ENCODE measurements at regions not wholly inside any gene's neighbourhood (a gene's known extent, or its start where the extent isn't known, plus 50 kb on each side); places are given as distances from the start of the nearest gene placed in this dataset.
"Not testable (repeated sequence)": the region's sequence is repeated elsewhere in the genome, so short reads cannot be mapped to it uniquely, and the experiment has no call there.

GRCh38 chr6:134577998-134578397, 260.1 kb upstream of the SGK1 start:
- Histone ChIP-seq H3K79me2 (no peaks in the 10 kb centered on the region), H3K9me3 (ENCODE audit: control insufficient read depth, low read length) (no peaks in the 10 kb centered on the region), H2AFZ (no peak overlapping the region), H3K4me3 (ENCODE audit: low read depth, low read length) (no peak overlapping the region), H3K4me1 (peaks cover 2% of the 10 kb centered on the region), H3K36me3 (ENCODE audit: control insufficient read depth, insufficient read depth, low read length) (no peaks in the 10 kb centered on the region), H3K4me2 (ENCODE audit: low read length) (no peak overlapping the region), H3K9ac (no peak overlapping the region), H3K27ac (no peak overlapping the region), H3K27me3 (ENCODE audit: control insufficient read depth, insufficient read depth, low read length) (no peaks in the 10 kb centered on the region)
- TF ChIP-seq, protein P1, sequence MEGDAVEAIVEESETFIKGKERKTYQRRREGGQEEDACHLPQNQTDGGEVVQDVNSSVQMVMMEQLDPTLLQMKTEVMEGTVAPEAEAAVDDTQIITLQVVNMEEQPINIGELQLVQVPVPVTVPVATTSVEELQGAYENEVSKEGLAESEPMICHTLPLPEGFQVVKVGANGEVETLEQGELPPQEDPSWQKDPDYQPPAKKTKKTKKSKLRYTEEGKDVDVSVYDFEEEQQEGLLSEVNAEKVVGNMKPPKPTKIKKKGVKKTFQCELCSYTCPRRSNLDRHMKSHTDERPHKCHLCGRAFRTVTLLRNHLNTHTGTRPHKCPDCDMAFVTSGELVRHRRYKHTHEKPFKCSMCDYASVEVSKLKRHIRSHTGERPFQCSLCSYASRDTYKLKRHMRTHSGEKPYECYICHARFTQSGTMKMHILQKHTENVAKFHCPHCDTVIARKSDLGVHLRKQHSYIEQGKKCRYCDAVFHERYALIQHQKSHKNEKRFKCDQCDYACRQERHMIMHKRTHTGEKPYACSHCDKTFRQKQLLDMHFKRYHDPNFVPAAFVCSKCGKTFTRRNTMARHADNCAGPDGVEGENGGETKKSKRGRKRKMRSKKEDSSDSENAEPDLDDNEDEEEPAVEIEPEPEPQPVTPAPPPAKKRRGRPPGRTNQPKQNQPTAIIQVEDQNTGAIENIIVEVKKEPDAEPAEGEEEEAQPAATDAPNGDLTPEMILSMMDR (IDR thresholded peaks at IDR 0.05): no peak

DNA sequence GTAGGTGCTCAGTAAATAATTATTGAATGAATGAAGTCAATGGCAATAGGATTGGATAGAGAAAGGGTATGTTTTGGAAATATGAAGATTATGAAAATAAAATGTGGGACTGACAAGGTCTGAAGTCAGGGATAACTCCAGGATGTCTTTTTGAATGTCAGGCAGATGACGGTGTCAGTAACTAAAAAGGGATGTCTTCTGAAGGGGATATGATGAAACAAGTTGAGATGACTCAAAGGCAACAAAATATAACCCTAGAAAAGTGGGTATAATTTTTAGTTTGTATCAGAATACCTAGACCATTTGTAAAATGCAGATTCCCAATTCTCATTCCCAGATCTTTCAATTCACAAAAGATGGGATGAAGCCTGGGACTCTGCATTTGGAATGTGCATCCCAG, 257.3 kb upstream of the SGK1 start:
- Histone ChIP-seq H3K4me3 (ENCODE audit: low read depth, low read length) (no peak overlapping the region), H3K27ac (no peak overlapping the region), H3K36me3 (ENCODE audit: control insufficient read depth, insufficient read depth, low read length) (no peaks in the 10 kb centered on the region), H3K9me3 (ENCODE audit: control insufficient read depth, low read length) (no peaks in the 10 kb centered on the region), H3K4me1 (no peaks in the 10 kb centered on the region), H3K27me3 (ENCODE audit: control insufficient read depth, insufficient read depth, low read length) (no peaks in the 10 kb centered on the region), H3K9ac (no peak overlapping the region), H3K79me2 (no peaks in the 10 kb centered on the region), H3K4me2 (ENCODE audit: low read length) (no peak overlapping the region), H2AFZ (no peak overlapping the region)
- TF ChIP-seq, protein P1 (IDR thresholded peaks at IDR 0.05): no peak

DNA sequence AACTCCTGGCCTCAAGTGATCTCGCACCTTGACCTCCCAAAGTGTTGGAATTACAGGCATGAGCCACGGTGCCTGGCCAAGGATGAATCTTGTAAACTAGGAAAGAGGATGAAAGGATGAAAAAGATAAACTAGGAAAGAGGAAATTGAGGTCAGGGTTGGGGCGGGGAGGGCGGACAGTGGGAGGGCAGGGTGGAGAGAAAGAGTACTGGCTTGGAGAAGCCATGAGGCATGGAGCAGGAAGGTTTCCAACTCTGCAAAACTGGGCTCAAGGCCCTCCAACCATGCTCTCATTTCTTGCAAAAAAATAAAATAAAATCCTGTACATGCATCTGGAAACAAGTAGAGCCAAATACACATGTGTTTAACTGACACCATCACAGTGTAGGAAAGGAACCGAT, 256.6 kb upstream of the SGK1 start:
- no peaks in the 10 kb centered on the region for H3K4me1 ChIP-seq

DNA sequence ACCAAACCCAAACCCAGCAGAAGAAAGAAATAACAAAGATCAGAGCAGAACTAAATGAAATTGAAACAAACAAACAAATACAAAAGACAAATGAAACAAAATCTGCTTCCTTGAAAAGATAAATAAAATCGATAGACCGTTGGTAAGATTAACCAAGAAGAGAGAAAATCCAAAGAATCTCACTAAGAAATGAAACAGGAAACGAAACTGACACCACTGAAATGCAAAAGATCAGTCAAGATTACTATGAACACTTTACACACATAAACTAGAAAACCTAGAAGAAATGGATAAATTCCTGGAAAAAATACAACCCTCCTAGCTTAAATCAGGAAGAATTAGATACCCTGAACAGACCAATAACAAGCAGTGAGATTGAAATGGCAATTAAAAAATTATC, 252.1 kb upstream of the SGK1 start:
- not testable (repeated sequence) for H3K79me2 ChIP-seq; H3K9ac ChIP-seq; H2AFZ ChIP-seq; H3K27me3 ChIP-seq (ENCODE audit: control insufficient read depth, insufficient read depth, low read length); H3K4me2 ChIP-seq (ENCODE audit: low read length); H3K36me3 ChIP-seq (ENCODE audit: control insufficient read depth, insufficient read depth, low read length); H3K9me3 ChIP-seq (ENCODE audit: control insufficient read depth, low read length); H3K4me3 ChIP-seq (ENCODE audit: low read depth, low read length); H3K4me1 ChIP-seq; H3K27ac ChIP-seq

More for the DNA sequence above, 256.6 kb upstream of the SGK1 start:
- H3K27ac ChIP-seq: no peak overlapping the region
- no peaks in the 10 kb centered on the region for H3K27me3 ChIP-seq (ENCODE audit: control insufficient read depth, insufficient read depth, low read length)
- H3K9ac ChIP-seq: no peak overlapping the region
- H3K79me2 ChIP-seq: no peaks in the 10 kb centered on the region
- no peaks in the 10 kb centered on the region for H3K36me3 ChIP-seq (ENCODE audit: control insufficient read depth, insufficient read depth, low read length)
- TF ChIP-seq, protein P1 (IDR thresholded peaks at IDR 0.05): no peak
- H2AFZ ChIP-seq: no peak overlapping the region
- H3K4me3 ChIP-seq (ENCODE audit: low read depth, low read length): no peak overlapping the region
- H3K9me3 ChIP-seq (ENCODE audit: control insufficient read depth, low read length): no peaks in the 10 kb centered on the region
- no peak overlapping the region for H3K4me2 ChIP-seq (ENCODE audit: low read length)

DNA sequence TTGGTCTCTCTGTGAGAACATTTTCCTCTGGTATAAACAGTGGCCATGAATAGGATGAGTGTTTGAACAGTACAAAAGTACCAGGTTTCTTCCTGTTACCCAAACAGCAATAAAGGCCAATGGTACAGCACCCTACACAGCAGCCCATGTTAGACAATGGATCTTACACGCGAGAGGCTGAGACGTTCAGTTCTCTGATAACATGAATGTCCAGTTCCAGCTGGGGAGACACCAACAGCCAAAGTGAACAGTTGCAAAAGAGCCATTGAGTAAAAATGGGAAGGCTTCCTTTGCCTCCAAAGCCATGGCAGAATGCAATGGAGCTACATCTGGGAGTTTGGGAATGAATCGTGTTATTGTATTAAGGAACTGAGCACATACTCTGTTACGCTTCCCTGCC, 246.8 kb upstream of the SGK1 start:
- no peaks in the 10 kb centered on the region for H3K9me3 ChIP-seq (ENCODE audit: control insufficient read depth, low read length)
- no peak overlapping the region for H2AFZ ChIP-seq
- no peak overlapping the region for H3K4me3 ChIP-seq (ENCODE audit: low read depth, low read length)
- no peaks in the 10 kb centered on the region for H3K27me3 ChIP-seq (ENCODE audit: control insufficient read depth, insufficient read depth, low read length)
- no peaks in the 10 kb centered on the region for H3K79me2 ChIP-seq
- H3K27ac ChIP-seq: no peak overlapping the region
- TF ChIP-seq, protein P1 (IDR thresholded peaks at IDR 0.05): no peak
- H3K4me2 ChIP-seq (ENCODE audit: low read length): no peak overlapping the region
- H3K9ac ChIP-seq: no peak overlapping the region
- no peaks in the 10 kb centered on the region for H3K4me1 ChIP-seq
- H3K36me3 ChIP-seq (ENCODE audit: control insufficient read depth, insufficient read depth, low read length): no peaks in the 10 kb centered on the region
